LNCaP clone FGC (cell line): ENCODE measurements at regions not wholly inside any gene's neighbourhood (a gene's known extent, or its start where the extent isn't known, plus 50 kb on each side); places are given as distances from the start of the nearest gene placed in this dataset.
"Not testable (repeated sequence)": the region's sequence is repeated elsewhere in the genome, so short reads cannot be mapped to it uniquely, and the experiment has no call there.

Source experiments
- DNase-seq: peaks from one replicate; pipeline ENCODE4 v3.0.0-alpha.2; 2011; ENCODE audit warnings: low read depth
- H3K4me3 ChIP-seq: 2 replicates; pipeline ENCODE4 v1.5.1; 2011; ENCODE audit warnings: mild to moderate bottlenecking, low read depth, low read length, control low read depth
- CTCF ChIP-seq: IDR thresholded peaks from 2 replicates; pipeline ENCODE4 v1.5.1; 2012; ENCODE audit warnings: mild to moderate bottlenecking; ENCODE audit not compliant: control insufficient read depth, insufficient read depth; ENCODE audit errors: extremely low read depth

- no peak for TF ChIP-seq CTCF
- H3K4me3 ChIP-seq = no peak overlapping the region
- no peak for DNase-seq
Observed at GRCh38 chr7:33796538-33796937, 108.8 kb upstream of the BMPER start.

GRCh38 chr7:33797512-33797911 lies 107.8 kb upstream of the BMPER start:
- not testable (repeated sequence) for H3K4me3 ChIP-seq, DNase-seq

- no peak for DNase-seq
- no peak overlapping the region for H3K4me3 ChIP-seq
Observed at GRCh38 chr7:33798686-33799325, 106.5 kb upstream of the BMPER start.

GRCh38 chr7:33799766-33800165 lies 105.6 kb upstream of the BMPER start:
- DNase-seq = no peak
- no peak for TF ChIP-seq CTCF
- no peak overlapping the region for H3K4me3 ChIP-seq

More at GRCh38 chr7:33798686-33799325, 106.5 kb upstream of the BMPER start:
- TF ChIP-seq CTCF = no peak

GRCh38 chr7:33802600-33802999 lies 102.7 kb upstream of the BMPER start:
- no peak overlapping the region for H3K4me3 ChIP-seq
- DNase-seq = no peak
- TF ChIP-seq CTCF = no peak

GRCh38 chr7:33804140-33804660 lies 101.1 kb upstream of the BMPER start:
- no peak for DNase-seq
- H3K4me3 ChIP-seq = no peak overlapping the region
- TF ChIP-seq CTCF = no peak

GRCh38 chr7:33805630-33806233 lies 99.6 kb upstream of the BMPER start:
- no peak for TF ChIP-seq CTCF
- no peak overlapping the region for H3K4me3 ChIP-seq
- no peak for DNase-seq
